ENCODE measurements at regions not wholly inside any gene's neighbourhood (a gene's known extent, or its start where the extent isn't known, plus 50 kb on each side); places are given as distances from the start of the nearest gene placed in this dataset.

DNA sequence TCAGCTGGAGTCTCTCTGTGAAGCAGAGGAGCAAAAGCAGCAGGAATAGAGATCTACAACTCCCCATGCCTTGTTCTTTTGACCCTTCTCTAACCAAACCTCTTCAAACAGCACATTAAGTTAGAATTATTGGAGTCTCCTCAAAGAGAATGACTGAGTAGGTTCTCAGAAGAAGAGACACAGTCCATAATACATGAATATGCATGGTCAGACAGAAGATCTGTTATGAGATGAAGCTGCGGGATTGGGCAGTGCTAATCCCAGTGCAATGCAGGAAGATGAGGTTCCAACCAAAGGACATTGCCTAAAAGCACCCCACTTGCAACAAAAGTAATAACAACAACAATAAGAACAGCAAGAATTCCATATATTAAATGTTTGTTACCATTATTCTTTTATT, 887.9 kb upstream of the TENM4 start:
- Histone ChIP-seq H3K4me2 (ENCODE audit: low read length) (no peak overlapping the region), H3K4me1 (ENCODE audit: control insufficient read depth, low read length) (no peaks in the 10 kb centered on the region), H3K27me3 (ENCODE audit: control insufficient read depth, low read length) (no peaks in the 10 kb centered on the region), H4K20me1 (ENCODE audit: control insufficient read depth, insufficient read depth, low read depth, low read length) (no peaks in the 10 kb centered on the region), H3K36me3 (ENCODE audit: control insufficient read depth, low read length) (no peaks in the 10 kb centered on the region), H3K4me3 (ENCODE audit: low read length) (no peak overlapping the region), H3K27ac (ENCODE audit: low read depth, low read length) (no peak overlapping the region), H3K79me2 (ENCODE audit: control insufficient read depth, low read length) (no peaks in the 10 kb centered on the region), H3K9me3 (ENCODE audit: control insufficient read depth, insufficient read depth, low read length) (no peaks in the 10 kb centered on the region; the same call in 1 of the 2 replicates), H3F3A (ENCODE audit: control insufficient read depth, insufficient read depth) (no peaks in the 10 kb centered on the region), H3K9me2 (replicated peaks; ENCODE audit: control insufficient read depth, low read length) (no peaks in the 10 kb centered on the region)
- TF ChIP-seq, protein P1, sequence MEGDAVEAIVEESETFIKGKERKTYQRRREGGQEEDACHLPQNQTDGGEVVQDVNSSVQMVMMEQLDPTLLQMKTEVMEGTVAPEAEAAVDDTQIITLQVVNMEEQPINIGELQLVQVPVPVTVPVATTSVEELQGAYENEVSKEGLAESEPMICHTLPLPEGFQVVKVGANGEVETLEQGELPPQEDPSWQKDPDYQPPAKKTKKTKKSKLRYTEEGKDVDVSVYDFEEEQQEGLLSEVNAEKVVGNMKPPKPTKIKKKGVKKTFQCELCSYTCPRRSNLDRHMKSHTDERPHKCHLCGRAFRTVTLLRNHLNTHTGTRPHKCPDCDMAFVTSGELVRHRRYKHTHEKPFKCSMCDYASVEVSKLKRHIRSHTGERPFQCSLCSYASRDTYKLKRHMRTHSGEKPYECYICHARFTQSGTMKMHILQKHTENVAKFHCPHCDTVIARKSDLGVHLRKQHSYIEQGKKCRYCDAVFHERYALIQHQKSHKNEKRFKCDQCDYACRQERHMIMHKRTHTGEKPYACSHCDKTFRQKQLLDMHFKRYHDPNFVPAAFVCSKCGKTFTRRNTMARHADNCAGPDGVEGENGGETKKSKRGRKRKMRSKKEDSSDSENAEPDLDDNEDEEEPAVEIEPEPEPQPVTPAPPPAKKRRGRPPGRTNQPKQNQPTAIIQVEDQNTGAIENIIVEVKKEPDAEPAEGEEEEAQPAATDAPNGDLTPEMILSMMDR (IDR thresholded peaks at IDR 0.05; ENCODE audit: low read depth, low read length, poor library complexity, severe bottlenecking): no peak
- TF ChIP-seq EZH2phosphoT487 (IDR thresholded peaks at IDR 0.05; ENCODE audit: borderline replicate concordance, low read length): no peak

DNA sequence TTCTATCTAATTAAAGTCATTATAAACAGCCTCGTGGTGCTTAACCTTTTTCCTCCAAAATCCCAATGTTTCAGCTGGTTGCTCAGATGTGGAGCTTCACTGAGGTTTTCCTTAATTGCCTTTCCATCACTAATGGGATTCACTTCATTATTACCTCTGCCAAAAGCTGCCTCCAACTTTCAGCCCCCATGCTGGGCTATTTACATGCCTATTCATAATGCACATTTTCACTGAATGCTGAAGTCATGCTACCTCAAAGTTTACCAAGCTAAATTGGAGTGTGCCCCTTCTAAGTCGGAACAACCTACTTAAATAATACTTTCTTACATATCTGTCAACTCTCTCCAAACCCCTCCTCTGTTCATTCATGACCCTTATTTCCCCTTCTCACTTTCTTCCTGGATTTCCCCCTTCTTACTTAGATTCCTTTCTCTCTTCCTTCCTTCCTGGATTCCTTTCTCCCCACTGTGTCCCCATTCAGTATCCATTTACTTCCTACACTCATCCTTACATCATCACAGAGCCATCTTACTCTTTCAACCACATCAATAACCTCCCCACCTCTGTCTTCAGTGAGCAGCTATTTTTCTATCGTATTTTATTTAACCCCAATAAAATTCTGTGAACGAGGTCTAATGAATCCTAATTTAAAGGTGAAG, 887.3 kb upstream of the TENM4 start:
- Histone ChIP-seq H3F3A (ENCODE audit: control insufficient read depth, insufficient read depth) (no peaks in the 10 kb centered on the region), H3K4me3 (ENCODE audit: low read length) (no peak overlapping the region), H3K9me3 (ENCODE audit: control insufficient read depth, insufficient read depth, low read length) (no peaks in the 10 kb centered on the region; the same call in 1 of the 2 replicates), H3K27ac (ENCODE audit: low read depth, low read length) (no peak overlapping the region), H3K79me2 (ENCODE audit: control insufficient read depth, low read length) (no peaks in the 10 kb centered on the region), H3K36me3 (ENCODE audit: control insufficient read depth, low read length) (no peaks in the 10 kb centered on the region), H3K9me2 (replicated peaks; ENCODE audit: control insufficient read depth, low read length) (no peaks in the 10 kb centered on the region), H3K27me3 (ENCODE audit: control insufficient read depth, low read length) (no peaks in the 10 kb centered on the region), H4K20me1 (ENCODE audit: control insufficient read depth, insufficient read depth, low read depth, low read length) (no peaks in the 10 kb centered on the region), H3K4me2 (ENCODE audit: low read length) (no peak overlapping the region), H3K4me1 (ENCODE audit: control insufficient read depth, low read length) (no peaks in the 10 kb centered on the region)
- no peak for TF ChIP-seq EZH2phosphoT487 (IDR thresholded peaks at IDR 0.05; ENCODE audit: borderline replicate concordance, low read length)
- TF ChIP-seq, protein P1 (IDR thresholded peaks at IDR 0.05; ENCODE audit: low read depth, low read length, poor library complexity, severe bottlenecking): no peak

DNA sequence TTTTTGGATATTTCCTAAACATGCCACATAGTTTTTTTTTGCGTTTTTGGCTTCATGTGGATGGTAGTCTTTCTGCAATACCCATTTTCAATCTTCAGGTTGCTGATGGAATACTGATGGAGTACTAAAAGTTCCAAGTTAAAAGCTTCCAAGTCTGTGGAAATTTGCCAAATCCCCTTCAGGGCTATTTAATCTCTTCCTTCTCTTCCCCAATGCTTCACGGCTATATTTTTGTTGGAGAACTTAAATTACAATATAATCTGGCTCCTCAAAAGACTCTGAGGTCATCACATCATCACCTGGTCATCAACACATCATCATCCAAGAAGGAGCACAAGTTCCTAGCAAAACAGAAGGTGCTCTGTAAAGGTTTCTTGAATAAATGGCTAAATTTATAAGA, 881.0 kb upstream of the TENM4 start:
- H3K79me2 ChIP-seq (ENCODE audit: control insufficient read depth, low read length): no peaks in the 10 kb centered on the region
- no peak overlapping the region for H3K4me3 ChIP-seq (ENCODE audit: low read length)
- no peaks in the 10 kb centered on the region for H4K20me1 ChIP-seq (ENCODE audit: control insufficient read depth, insufficient read depth, low read depth, low read length)
- H3K27ac ChIP-seq (ENCODE audit: low read depth, low read length): no peak overlapping the region
- H3K9me3 ChIP-seq (ENCODE audit: control insufficient read depth, insufficient read depth, low read length): no peaks in the 10 kb centered on the region; the same call in 1 of the 2 replicates
- no peaks in the 10 kb centered on the region for H3F3A ChIP-seq (ENCODE audit: control insufficient read depth, insufficient read depth)
- TF ChIP-seq EZH2phosphoT487 (IDR thresholded peaks at IDR 0.05; ENCODE audit: borderline replicate concordance, low read length): no peak
- TF ChIP-seq, protein P1 (IDR thresholded peaks at IDR 0.05; ENCODE audit: low read depth, low read length, poor library complexity, severe bottlenecking): no peak
- no peaks in the 10 kb centered on the region for H3K36me3 ChIP-seq (ENCODE audit: control insufficient read depth, low read length)
- no peak overlapping the region for H3K4me2 ChIP-seq (ENCODE audit: low read length)
- no peaks in the 10 kb centered on the region for H3K27me3 ChIP-seq (ENCODE audit: control insufficient read depth, low read length)
- no peaks in the 10 kb centered on the region for H3K4me1 ChIP-seq (ENCODE audit: control insufficient read depth, low read length)
- H3K9me2 ChIP-seq (replicated peaks; ENCODE audit: control insufficient read depth, low read length): no peaks in the 10 kb centered on the region
